GM20431 (cell line): ENCODE measurements at regions not wholly inside any gene's neighbourhood (a gene's known extent, or its start where the extent isn't known, plus 50 kb on each side); places are given as distances from the start of the nearest gene placed in this dataset.
"Not testable (repeated sequence)": the region's sequence is repeated elsewhere in the genome, so short reads cannot be mapped to it uniquely, and the experiment has no call there.

ENCODE experiments used
- in situ Hi-C: fragments of 300-500 bp; cut with MseI, MboI; formaldehyde crosslinking; loops from one replicate; pipeline ENCODE4 v1.15.0; 2020; ENCODE audit warnings: low sequenced_read_pairs; ENCODE audit not compliant: unreplicated experiment

- in situ Hi-C loops: no loop called here
Measured at GRCh38 chr9:90523958-90524357, 118.7 kb downstream of the DIRAS2 start.

- in situ Hi-C loops: no loop called here
Measured at GRCh38 chr9:90526386-90526785, 116.2 kb downstream of the DIRAS2 start.

GRCh38 chr9:90536094-90536493 lies 106.5 kb downstream of the DIRAS2 start:
- in situ Hi-C loops: not testable (repeated sequence)

GRCh38 chr9:90538566-90538965 lies 104.1 kb downstream of the DIRAS2 start:
- in situ Hi-C loops: no loop called here

DNA sequence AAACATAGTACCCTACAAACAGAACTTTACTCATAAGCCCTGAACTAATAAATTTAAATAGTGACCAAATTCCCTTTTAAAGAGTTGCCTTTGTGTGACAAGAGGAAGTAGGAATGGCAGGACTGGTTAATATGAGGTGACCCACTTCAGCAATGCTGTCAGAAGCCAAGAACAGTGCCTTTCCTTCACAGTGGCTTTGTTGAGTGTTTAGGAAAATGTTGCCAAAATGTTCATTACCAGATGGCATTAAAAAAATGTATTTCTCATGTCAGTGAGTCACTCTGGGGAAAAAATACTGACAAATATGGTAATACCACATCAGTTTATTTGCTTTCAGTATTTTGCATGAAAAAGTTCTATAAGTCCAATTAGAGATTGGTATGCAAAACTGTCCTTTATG lies 103.3 kb downstream of the DIRAS2 start:
- in situ Hi-C loops: no loop called here

GRCh38 chr9:90540734-90541133 lies 101.9 kb downstream of the DIRAS2 start:
- in situ Hi-C loops: no loop called here

- in situ Hi-C loops: no loop called here
Measured at GRCh38 chr9:90544488-90544887, 98.1 kb downstream of the DIRAS2 start.

DNA sequence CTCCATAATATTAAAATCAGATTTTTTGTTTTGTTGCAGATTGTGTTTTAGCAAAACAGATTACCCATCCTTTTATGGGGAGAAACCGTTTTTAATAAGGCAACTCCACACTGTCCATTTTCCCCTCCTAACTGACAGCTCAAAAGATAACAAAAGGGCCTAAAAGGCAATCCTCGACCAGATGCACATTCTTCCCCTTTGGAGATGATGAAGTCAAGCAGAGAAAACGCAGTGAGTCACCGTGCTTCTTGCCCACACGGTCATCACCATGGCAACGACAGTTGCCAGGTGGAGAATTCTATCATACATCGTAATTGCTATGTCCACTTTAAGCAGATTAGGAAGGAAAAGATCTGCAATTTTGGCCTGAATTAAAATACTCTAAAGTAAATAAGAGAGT lies 96.4 kb downstream of the DIRAS2 start:
- in situ Hi-C loops: no loop called here

DNA sequence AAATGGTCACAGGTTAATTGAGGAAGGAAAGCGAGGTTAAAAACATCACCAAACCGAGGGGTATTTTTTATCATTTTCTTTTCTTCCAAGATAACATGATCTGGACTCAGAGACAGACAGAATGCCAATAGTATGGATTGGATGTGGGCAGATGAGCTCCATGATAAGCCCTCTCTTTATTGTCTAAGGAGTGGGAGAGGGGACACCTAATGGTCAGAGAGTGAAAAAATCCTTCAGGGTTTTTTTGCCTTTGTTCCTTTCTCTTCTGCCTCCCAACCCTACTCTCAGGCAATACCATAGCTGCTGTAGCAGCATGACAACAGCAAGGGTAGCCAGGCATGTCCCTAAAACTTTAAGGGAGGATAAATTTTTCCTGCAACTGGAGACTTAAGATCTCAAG lies 94.7 kb downstream of the DIRAS2 start:
- in situ Hi-C loops: no loop called here

- in situ Hi-C loops: no loop called here
Measured at GRCh38 chr9:90552317-90552716, 90.3 kb downstream of the DIRAS2 start.

DNA sequence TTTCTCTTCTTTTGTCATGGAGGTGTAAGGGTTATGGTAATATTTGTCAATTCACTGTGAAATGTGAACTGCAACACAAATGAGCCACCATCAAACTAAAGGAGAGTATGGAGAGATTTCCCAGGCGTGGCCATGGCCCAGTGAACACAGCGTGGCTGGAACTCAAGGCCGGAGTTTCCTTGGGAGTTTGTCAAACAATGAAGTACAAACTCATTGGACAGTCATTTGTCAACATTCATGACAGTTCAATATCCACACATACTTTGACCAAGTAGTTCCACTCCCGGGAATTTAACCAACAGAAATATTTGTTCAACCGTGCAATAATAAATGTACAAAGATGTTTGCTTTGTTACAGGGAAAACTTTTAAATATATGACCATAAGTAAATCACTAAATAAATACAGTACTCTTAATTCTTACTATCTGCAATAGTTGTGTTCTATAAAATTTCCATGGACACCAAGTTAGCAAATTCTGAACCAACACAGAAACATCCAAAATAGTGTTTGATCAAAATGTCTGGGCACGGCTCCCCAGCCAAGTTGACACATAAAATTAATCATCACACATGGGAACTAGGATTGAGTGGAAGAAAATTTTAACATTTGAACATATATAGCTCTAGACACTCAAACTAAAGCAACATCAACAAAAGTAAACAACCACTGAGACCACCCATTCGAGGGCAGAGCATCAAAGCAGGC lies 87.1 kb downstream of the DIRAS2 start:
- in situ Hi-C loops: no loop called here

GRCh38 chr9:90556897-90557675 lies 85.5 kb downstream of the DIRAS2 start:
- in situ Hi-C loops: no loop called here

- in situ Hi-C loops: no loop called here
Measured at GRCh38 chr9:90559075-90560073, 83.2 kb downstream of the DIRAS2 start.
